ENCODE measurements at regions not wholly inside any gene's neighbourhood (a gene's known extent, or its start where the extent isn't known, plus 50 kb on each side); places are given as distances from the start of the nearest gene placed in this dataset.

DNA sequence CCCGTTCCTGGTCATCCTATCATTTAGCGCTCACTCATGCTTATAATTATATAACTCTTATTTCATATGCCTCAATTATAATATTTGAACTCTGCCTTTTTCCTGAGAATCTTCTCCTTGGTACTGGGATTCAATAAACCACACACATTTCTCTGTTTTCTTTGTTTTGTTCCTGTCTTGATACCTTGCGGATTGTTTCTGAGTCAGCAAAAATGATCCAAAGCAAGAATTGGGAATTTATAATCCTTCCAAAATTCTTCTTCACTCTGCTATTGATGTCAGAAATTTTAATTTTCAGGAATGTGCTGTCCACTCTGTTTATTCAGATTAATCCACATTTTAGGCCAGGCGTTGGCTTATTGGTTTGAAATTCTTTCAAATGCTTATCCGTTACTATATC, 886.0 kb downstream of the SUCLG1 start:
- DNase-seq (no peak), ATAC-seq (no peak)
- H3K36me3 ChIP-seq (replicated peaks in 1 of 2; ENCODE audit: insufficient read depth in 1 of 2, low read depth in 2 of 2) = no peaks in the 10 kb centered on the region
- no peak overlapping the region for H3K4me3 ChIP-seq
- H3K27me3 ChIP-seq = no peaks in the 10 kb centered on the region
- no peak overlapping the region for H3K27ac ChIP-seq
- no peak for TF ChIP-seq POLR2A (IDR thresholded peaks at IDR 0.05)
- TF ChIP-seq, protein P1, sequence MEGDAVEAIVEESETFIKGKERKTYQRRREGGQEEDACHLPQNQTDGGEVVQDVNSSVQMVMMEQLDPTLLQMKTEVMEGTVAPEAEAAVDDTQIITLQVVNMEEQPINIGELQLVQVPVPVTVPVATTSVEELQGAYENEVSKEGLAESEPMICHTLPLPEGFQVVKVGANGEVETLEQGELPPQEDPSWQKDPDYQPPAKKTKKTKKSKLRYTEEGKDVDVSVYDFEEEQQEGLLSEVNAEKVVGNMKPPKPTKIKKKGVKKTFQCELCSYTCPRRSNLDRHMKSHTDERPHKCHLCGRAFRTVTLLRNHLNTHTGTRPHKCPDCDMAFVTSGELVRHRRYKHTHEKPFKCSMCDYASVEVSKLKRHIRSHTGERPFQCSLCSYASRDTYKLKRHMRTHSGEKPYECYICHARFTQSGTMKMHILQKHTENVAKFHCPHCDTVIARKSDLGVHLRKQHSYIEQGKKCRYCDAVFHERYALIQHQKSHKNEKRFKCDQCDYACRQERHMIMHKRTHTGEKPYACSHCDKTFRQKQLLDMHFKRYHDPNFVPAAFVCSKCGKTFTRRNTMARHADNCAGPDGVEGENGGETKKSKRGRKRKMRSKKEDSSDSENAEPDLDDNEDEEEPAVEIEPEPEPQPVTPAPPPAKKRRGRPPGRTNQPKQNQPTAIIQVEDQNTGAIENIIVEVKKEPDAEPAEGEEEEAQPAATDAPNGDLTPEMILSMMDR (IDR thresholded peaks at IDR 0.05) = no peak
- H3K9me3 ChIP-seq = no peaks in the 10 kb centered on the region
- H3K4me1 ChIP-seq = no peaks in the 10 kb centered on the region
- intact Hi-C loops (cut with DNase I) = no loop called here
- 85 to 89% methylated on average over 5 of the region's 5 CpGs for WGBS, 2 donors

DNA sequence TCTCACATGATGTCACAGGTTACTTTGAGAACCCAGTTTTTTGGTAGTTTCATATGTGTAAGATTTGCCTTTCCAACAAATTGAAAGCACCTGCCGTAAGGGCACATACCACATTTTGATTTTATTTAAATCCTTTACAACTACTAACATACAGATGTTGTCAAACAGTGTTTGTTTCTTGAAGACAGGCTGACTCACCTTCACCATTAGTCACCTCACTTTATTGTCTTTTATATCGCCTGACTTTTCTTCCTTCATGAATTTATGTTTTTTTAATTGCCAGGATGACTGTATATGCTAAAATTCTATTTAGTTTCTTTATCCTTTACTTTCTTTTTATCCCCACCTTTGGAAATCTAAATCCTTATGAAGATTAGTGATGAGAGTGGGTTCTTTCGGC, 886.7 kb downstream of the SUCLG1 start:
- no peak overlapping the region for H3K4me3 ChIP-seq
- TF ChIP-seq POLR2A (IDR thresholded peaks at IDR 0.05) = no peak
- TF ChIP-seq, protein P1 (IDR thresholded peaks at IDR 0.05) = no peak
- DNase-seq = no peak
- H3K4me1 ChIP-seq = no peaks in the 10 kb centered on the region
- 87 to 88% methylated on average over 3 of the region's 3 CpGs for WGBS, 2 donors
- intact Hi-C loops (cut with DNase I) = no loop called here
- no peak overlapping the region for H3K27ac ChIP-seq
- ATAC-seq = no peak
- no peaks in the 10 kb centered on the region for H3K36me3 ChIP-seq (replicated peaks in 1 of 2; ENCODE audit: insufficient read depth in 1 of 2, low read depth in 2 of 2)
- H3K27me3 ChIP-seq = no peaks in the 10 kb centered on the region
- no peaks in the 10 kb centered on the region for H3K9me3 ChIP-seq

DNA sequence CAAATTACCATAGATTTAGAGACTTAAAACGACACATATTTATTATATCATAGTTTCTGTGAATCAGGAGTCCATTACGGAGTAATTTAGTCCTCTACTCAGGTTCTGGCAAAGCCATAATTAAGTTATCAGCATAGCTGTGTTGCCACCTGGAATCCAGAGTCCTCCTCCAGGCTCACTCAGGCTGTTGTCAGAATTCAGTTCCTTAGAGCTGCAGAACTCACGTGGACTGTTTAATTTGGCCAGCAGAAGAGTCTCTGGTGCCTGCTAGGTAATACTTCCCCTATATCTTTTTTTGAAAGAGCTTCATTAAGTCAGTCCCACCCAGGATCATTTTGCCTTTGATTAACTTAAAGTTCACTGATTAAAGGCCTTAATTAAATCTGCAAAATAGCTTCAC, 891.5 kb downstream of the SUCLG1 start:
- intact Hi-C loops (cut with DNase I) = no loop called here

DNA sequence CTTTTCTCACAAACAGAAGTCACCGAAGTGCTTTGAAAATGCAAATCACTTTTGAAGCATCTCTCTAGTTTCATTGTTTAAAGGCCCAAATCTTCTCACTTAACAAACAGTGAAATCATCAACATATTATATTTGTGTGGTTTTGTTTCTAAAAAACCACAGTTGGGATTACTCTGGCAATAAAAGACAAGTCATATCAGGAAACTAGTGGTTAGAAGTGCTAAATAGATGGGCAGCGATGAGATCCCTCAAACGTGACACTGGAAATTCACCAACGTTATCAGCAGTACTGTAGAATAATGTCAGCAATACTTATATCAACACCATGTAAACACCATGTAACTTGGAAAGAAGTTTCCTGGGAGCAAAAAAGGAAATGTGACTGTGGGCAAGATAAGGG, 893.5 kb downstream of the SUCLG1 start:
- H3K36me3 ChIP-seq (replicated peaks in 1 of 2; ENCODE audit: insufficient read depth in 1 of 2, low read depth in 2 of 2) = no peaks in the 10 kb centered on the region
- H3K4me1 ChIP-seq = no peaks in the 10 kb centered on the region
- WGBS, 2 donors = 59 to 72% methylated on average over 4 of the region's 4 CpGs
- H3K27me3 ChIP-seq = no peaks in the 10 kb centered on the region
- intact Hi-C loops (cut with DNase I) = no loop called here
- DNase-seq (no peak), ATAC-seq (no peak)
- no peak overlapping the region for H3K4me3 ChIP-seq
- H3K9me3 ChIP-seq = no peaks in the 10 kb centered on the region
- no peak overlapping the region for H3K27ac ChIP-seq
- TF ChIP-seq, protein P1 (IDR thresholded peaks at IDR 0.05) = no peak
- TF ChIP-seq POLR2A (IDR thresholded peaks at IDR 0.05) = no peak

More for the DNA sequence above, 891.5 kb downstream of the SUCLG1 start:
- no peaks in the 10 kb centered on the region for H3K9me3 ChIP-seq
- H3K27ac ChIP-seq = no peak overlapping the region
- no peaks in the 10 kb centered on the region for H3K4me1 ChIP-seq
- DNase-seq (no peak), ATAC-seq (no peak)
- TF ChIP-seq, protein P1 (IDR thresholded peaks at IDR 0.05) = no peak
- no peak for TF ChIP-seq POLR2A (IDR thresholded peaks at IDR 0.05)
- no peaks in the 10 kb centered on the region for H3K27me3 ChIP-seq
- 46 to 54% methylated on average over 3 of the region's 3 CpGs for WGBS, 2 donors
- H3K4me3 ChIP-seq = no peak overlapping the region
- no peaks in the 10 kb centered on the region for H3K36me3 ChIP-seq (replicated peaks in 1 of 2; ENCODE audit: insufficient read depth in 1 of 2, low read depth in 2 of 2)

DNA sequence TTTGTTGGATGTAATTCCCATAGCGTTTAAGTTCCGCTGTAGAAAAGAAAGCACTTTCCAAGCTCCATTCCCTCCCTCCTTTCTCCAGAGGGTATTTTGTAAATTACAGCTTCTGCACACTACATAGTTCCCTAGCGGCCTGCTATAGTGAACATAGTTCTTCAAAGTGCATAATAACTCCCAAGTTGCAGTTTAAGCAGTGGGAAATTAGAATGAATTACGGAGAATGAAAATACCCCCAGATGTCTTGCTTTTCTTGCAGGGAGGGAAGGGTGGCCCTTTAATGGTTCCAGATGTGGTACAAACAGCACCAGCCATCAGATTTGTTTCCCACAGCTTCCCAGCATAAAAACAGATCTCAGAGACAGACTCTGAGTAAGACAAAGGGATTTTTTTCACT, 893.9 kb downstream of the SUCLG1 start:
- H3K9me3 ChIP-seq = no peaks in the 10 kb centered on the region
- WGBS, 2 donors = 56 to 57% methylated on average over 4 of the region's 4 CpGs
- no peaks in the 10 kb centered on the region for H3K4me1 ChIP-seq
- no peaks in the 10 kb centered on the region for H3K27me3 ChIP-seq
- no peak for DNase-seq
- no peak overlapping the region for H3K27ac ChIP-seq
- no peaks in the 10 kb centered on the region for H3K36me3 ChIP-seq (replicated peaks in 1 of 2; ENCODE audit: insufficient read depth in 1 of 2, low read depth in 2 of 2)
- ATAC-seq = no peak
- intact Hi-C loops (cut with DNase I) = no loop called here
- TF ChIP-seq POLR2A (IDR thresholded peaks at IDR 0.05) = no peak
- TF ChIP-seq, protein P1 (IDR thresholded peaks at IDR 0.05) = no peak
- no peak overlapping the region for H3K4me3 ChIP-seq

All from body of pancreas (tissue), 4 donors.